Chondrocyte (in vitro differentiated cells): ENCODE measurements at regions not wholly inside any gene's neighbourhood (a gene's known extent, or its start where the extent isn't known, plus 50 kb on each side); places are given as distances from the start of the nearest gene placed in this dataset.

ENCODE experiments used
- DNase-seq: peaks from one replicate; pipeline ENCODE4 v3.0.0; 2021; ENCODE audit warnings: mixed read lengths, low spot score
- H3K27ac Mint-ChIP-seq: one replicate; pipeline ENCODE4 v1.8.0; 2021; ENCODE audit warnings: mild to moderate bottlenecking, moderate library complexity, mixed read lengths; ENCODE audit not compliant: unreplicated experiment
- H3K27me3 Mint-ChIP-seq: 2 replicates; pipeline ENCODE4 v1.8.0; 2021; ENCODE audit warnings: low read depth, mixed read lengths
- H3K36me3 Mint-ChIP-seq: 2 replicates; pipeline ENCODE4 v1.8.0; 2021; ENCODE audit warnings: low read depth, mixed read lengths
- H3K4me1 Mint-ChIP-seq: 2 replicates; pipeline ENCODE4 v1.8.0; 2021; ENCODE audit warnings: low read depth, mild to moderate bottlenecking, mixed read lengths
- H3K4me3 Mint-ChIP-seq: one replicate; pipeline ENCODE4 v1.8.0; 2021; ENCODE audit warnings: mild to moderate bottlenecking, moderate library complexity, mixed read lengths; ENCODE audit not compliant: unreplicated experiment
- H3K9me3 Mint-ChIP-seq: 2 replicates; pipeline ENCODE4 v1.8.0; 2021; ENCODE audit warnings: low read depth, mixed read lengths
- CTCF ChIP-seq: fragments of 200-600 bp; sonication (generic); IDR thresholded peaks from 2 replicates; pipeline ENCODE4 v1.5.0; 2021; ENCODE audit warnings: antibody characterized with exemption, mild to moderate bottlenecking, moderate library complexity

GRCh38 chr2:128550389-128550788 lies 231.7 kb upstream of the HS6ST1 start:
- Mint-ChIP-seq H3K4me3 (no peak overlapping the region), H3K4me1 (peaks cover 7% of the 10 kb centered on the region), H3K36me3 (peaks cover 3% of the 10 kb centered on the region), H3K27ac (no peak overlapping the region), H3K27me3 (peaks cover 2% of the 10 kb centered on the region), H3K9me3 (peaks cover 4% of the 10 kb centered on the region)
- no peak for TF ChIP-seq CTCF
- no peak for DNase-seq

GRCh38 chr2:128550801-128551416 lies 232.2 kb upstream of the HS6ST1 start:
- H3K4me1 Mint-ChIP-seq = peaks cover 7% of the 10 kb centered on the region
- peaks cover 3% of the 10 kb centered on the region for H3K36me3 Mint-ChIP-seq
- H3K9me3 Mint-ChIP-seq = peaks cover 4% of the 10 kb centered on the region
- peak; percentile 72 for DNase-seq
- H3K4me3 Mint-ChIP-seq = no peak overlapping the region
- H3K27me3 Mint-ChIP-seq = peaks cover 3% of the 10 kb centered on the region
- H3K27ac Mint-ChIP-seq = no peak overlapping the region
- no peak for TF ChIP-seq CTCF

- no peak for TF ChIP-seq CTCF
- Mint-ChIP-seq H3K27ac (no peak overlapping the region), H3K36me3 (peaks cover 3% of the 10 kb centered on the region), H3K4me1 (peaks cover 7% of the 10 kb centered on the region), H3K9me3 (peaks cover 4% of the 10 kb centered on the region), H3K27me3 (peaks cover 3% of the 10 kb centered on the region), H3K4me3 (no peak overlapping the region)
- DNase-seq = peak; percentile 59
Observed at GRCh38 chr2:128551435-128551834, 232.8 kb upstream of the HS6ST1 start.

GRCh38 chr2:128552141-128552805 lies 233.6 kb upstream of the HS6ST1 start:
- no peak overlapping the region for H3K4me3 Mint-ChIP-seq
- H3K4me1 Mint-ChIP-seq = peaks cover 7% of the 10 kb centered on the region
- H3K27me3 Mint-ChIP-seq = peaks cover 3% of the 10 kb centered on the region
- peaks cover 1% of the 10 kb centered on the region for H3K36me3 Mint-ChIP-seq
- peak; percentile 59 for DNase-seq
- TF ChIP-seq CTCF = no peak
- H3K27ac Mint-ChIP-seq = no peak overlapping the region
- H3K9me3 Mint-ChIP-seq = peaks cover 4% of the 10 kb centered on the region

GRCh38 chr2:128552806-128553551 lies 234.3 kb upstream of the HS6ST1 start:
- Mint-ChIP-seq H3K27me3 (peaks cover 3% of the 10 kb centered on the region), H3K27ac (no peak overlapping the region), H3K4me1 (peaks cover 7% of the 10 kb centered on the region), H3K36me3 (peaks cover 1% of the 10 kb centered on the region), H3K4me3 (no peak overlapping the region), H3K9me3 (peaks cover 4% of the 10 kb centered on the region)
- no peak for TF ChIP-seq CTCF
- DNase-seq = peak; percentile 65
